ENCODE measurements at regions not wholly inside any gene's neighbourhood (a gene's known extent, or its start where the extent isn't known, plus 50 kb on each side); places are given as distances from the start of the nearest gene placed in this dataset.

DNA sequence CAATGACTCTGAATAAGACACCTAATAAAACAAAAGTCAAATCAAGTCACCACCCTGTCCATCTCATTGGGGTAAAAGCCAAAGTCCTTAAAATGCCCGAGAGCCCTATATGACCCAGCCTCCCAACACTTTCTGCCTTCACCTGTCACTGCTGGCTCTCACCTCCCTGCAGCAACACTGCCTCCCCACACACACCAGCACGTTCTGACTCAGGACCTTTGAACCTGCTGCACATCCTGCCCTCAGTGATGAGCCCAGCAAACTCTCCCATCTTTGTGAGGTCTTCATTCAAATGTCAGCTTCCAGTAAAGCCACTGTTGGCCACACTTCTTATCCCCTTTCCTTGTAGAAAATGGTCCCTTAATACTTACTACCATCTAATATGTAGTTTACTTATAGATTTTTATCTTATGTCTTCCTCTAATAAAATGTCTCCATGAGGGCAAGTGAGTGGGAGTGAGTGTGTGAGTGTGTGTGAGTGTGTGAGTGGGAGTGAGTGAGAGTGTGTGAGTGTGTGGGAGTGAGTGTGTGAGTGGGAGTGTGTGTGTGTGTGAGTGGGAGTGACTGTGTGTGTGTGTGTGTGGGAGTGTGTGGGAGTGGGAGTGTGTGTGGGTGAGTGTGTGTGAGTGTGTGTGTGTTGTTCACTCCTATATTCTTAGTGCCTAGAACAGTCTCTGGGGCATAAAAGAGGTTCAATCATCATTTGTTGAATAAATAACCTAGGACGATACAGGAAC is 504.7 kb downstream of the EIPR1 start:
- H3K4ac ChIP-seq (ENCODE audit: low read depth, low read length), result no peak overlapping the region
- no peak overlapping the region for H3K27ac ChIP-seq (ENCODE audit: insufficient read depth, low read length)
- peaks cover 55% of the 10 kb centered on the region for H3K9me3 ChIP-seq (ENCODE audit: control insufficient read depth, insufficient read depth, low read length)
- no peak overlapping the region for H4K91ac ChIP-seq (ENCODE audit: insufficient read depth, low read depth, low read length)
- no peaks in the 10 kb centered on the region for H3K36me3 ChIP-seq (ENCODE audit: control insufficient read depth, insufficient read depth, low read length)
- no peak overlapping the region for H3K14ac ChIP-seq (replicated peaks; ENCODE audit: low read depth, low read length)
- H3K9ac ChIP-seq (ENCODE audit: low read depth, low read length), result no peak overlapping the region
- intact Hi-C loops (cut with micrococcal nuclease), result no loop called here
- H2AK9ac ChIP-seq (replicated peaks; ENCODE audit: low read depth, low read length, poor library complexity), result no peak overlapping the region
- H2AK5ac ChIP-seq (ENCODE audit: low read depth, low read length), result no peak overlapping the region
- no peaks in the 10 kb centered on the region for H3K27me3 ChIP-seq (ENCODE audit: control insufficient read depth, insufficient read depth, low read length)
- H3K23ac ChIP-seq (ENCODE audit: low read depth, low read length), result no peak overlapping the region
- H2AFZ ChIP-seq (replicated peaks; ENCODE audit: low read length, poor library complexity), result no peak overlapping the region
- WGBS, 2 experiments (ENCODE audit: extremely low coverage in 2 of 2, insufficient read length in 1 of 2), result 20% methylated on average over 3 of the region's 3 CpGs; no CpG with 5 or more reads in 1 of the 2 experiments
- H3K56ac ChIP-seq (ENCODE audit: extremely low read depth, insufficient read depth, low read length), result no peak overlapping the region
- H3K79me1 ChIP-seq (ENCODE audit: low read depth in 1 of 2, low read length in 2 of 2), result no peaks in the 10 kb centered on the region
- H2BK15ac ChIP-seq (ENCODE audit: low read depth, low read length), result no peak overlapping the region
- TF ChIP-seq SMC3 (IDR thresholded peaks at IDR 0.05; ENCODE audit: low read depth, low read length) (no peak), FOS (IDR thresholded peaks at IDR 0.05; ENCODE audit: low read depth, low read length) (no peak), RFX5 (IDR thresholded peaks at IDR 0.05; ENCODE audit: low read depth, low read length) (no peak), MAFK (IDR thresholded peaks at IDR 0.05; ENCODE audit: low read depth, low read length) (no peak), NFE2L2 (IDR thresholded peaks at IDR 0.05; ENCODE audit: low read depth, low read length) (no peak), MAZ (IDR thresholded peaks at IDR 0.05; ENCODE audit: borderline replicate concordance, low read depth, low read length) (no peak), MXI1 (IDR thresholded peaks at IDR 0.05; ENCODE audit: borderline replicate concordance, low read depth, low read length) (no peak), RCOR1 (IDR thresholded peaks at IDR 0.05; ENCODE audit: insufficient replicate concordance, low read length) (no peak)
- TF ChIP-seq, protein P1, sequence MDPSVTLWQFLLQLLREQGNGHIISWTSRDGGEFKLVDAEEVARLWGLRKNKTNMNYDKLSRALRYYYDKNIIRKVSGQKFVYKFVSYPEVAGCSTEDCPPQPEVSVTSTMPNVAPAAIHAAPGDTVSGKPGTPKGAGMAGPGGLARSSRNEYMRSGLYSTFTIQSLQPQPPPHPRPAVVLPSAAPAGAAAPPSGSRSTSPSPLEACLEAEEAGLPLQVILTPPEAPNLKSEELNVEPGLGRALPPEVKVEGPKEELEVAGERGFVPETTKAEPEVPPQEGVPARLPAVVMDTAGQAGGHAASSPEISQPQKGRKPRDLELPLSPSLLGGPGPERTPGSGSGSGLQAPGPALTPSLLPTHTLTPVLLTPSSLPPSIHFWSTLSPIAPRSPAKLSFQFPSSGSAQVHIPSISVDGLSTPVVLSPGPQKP (IDR thresholded peaks at IDR 0.05; ENCODE audit: borderline replicate concordance, low read depth, low read length), result no peak
- in situ Hi-C loops (cut with MboI; ENCODE audit: low sequenced_read_pairs), result no loop called here
- no peak overlapping the region for H3K4me3 ChIP-seq (ENCODE audit: insufficient read depth, low read depth, low read length)
- H4K8ac ChIP-seq (ENCODE audit: low read depth in 2 of 2, low read length in 2 of 2), result no peak overlapping the region
- no peaks in the 10 kb centered on the region for H3K9me1 ChIP-seq (ENCODE audit: insufficient read depth, low read length)
- H2BK5ac ChIP-seq (ENCODE audit: low read depth, low read length, poor library complexity, severe bottlenecking), result peak overlapping the region; percentile 65
- ATAC-seq (ENCODE audit: low read depth), result no peak
- H4K5ac ChIP-seq (ENCODE audit: low read depth, low read length), result no peak overlapping the region
- H3K4me1 ChIP-seq (ENCODE audit: control insufficient read depth, insufficient read depth, low read length), result no peaks in the 10 kb centered on the region
- dilution Hi-C loops (cut with HindIII; ENCODE audit: low sequenced_read_pairs, unreplicated experiment), result no loop called here
- no TSS peak for BruUV-seq (replicated peaks)
- no peak for DNase-seq
- ChIA-PET POLR2A (ENCODE audit: unreplicated experiment) (no interaction called here), CTCF (no interaction called here)
- no peaks in the 10 kb centered on the region for H4K20me1 ChIP-seq (ENCODE audit: insufficient read depth, low read length)
- no peak overlapping the region for H3K4me2 ChIP-seq (ENCODE audit: low read depth, low read length)
- H3K18ac ChIP-seq (ENCODE audit: low read depth, low read length), result no peak overlapping the region
- no peak overlapping the region for H2BK120ac ChIP-seq (ENCODE audit: low read depth, low read length)
- no peak overlapping the region for H2BK20ac ChIP-seq (ENCODE audit: low read depth, low read length)
